ENCODE measurements at regions not wholly inside any gene's neighbourhood (a gene's known extent, or its start where the extent isn't known, plus 50 kb on each side); places are given as distances from the start of the nearest gene placed in this dataset.

DNA sequence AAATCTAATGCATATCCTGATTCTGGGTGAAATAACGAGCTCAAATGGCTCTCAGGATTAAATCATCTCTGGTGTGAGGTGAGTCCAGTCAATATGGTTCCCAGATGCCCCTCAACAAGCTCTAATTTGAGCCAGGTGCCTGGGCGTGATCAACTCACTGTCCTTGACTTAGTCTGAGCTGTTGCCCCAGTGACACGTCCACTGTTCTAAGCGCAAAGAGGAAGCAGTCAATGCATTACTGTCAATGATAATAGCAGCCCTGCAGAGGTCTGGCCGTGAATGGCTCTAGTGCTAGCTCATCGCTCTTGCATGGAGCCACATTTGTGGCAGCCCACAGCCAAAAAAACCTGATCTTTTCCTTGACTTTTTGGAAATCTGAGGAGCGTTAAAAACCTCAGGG lies 128.6 kb upstream of the EFNA5 start:
- no peak overlapping the region for H3K4me3 ChIP-seq
- ATAC-seq (ENCODE audit: insufficient read depth, low FRiP score): no peak
- H3K9me3 ChIP-seq (ENCODE audit: control insufficient read depth in 4 of 4, insufficient read depth in 3 of 4, low read length in 3 of 4): peaks cover 0 to 2% (median 0%) of the 10 kb centered on the region in 4 donors
- WGBS, 2 donors: 81 to 85% methylated on average over 7 of the region's 7 CpGs
- no peak for DNase-seq
- no peaks in the 10 kb centered on the region for H3K27me3 ChIP-seq (ENCODE audit: control insufficient read depth in 3 of 3, insufficient read depth in 3 of 3, low read length in 2 of 3)
- peaks cover 0 to 15% (median 0%) of the 10 kb centered on the region in 5 donors for H3K4me1 ChIP-seq (ENCODE audit: control insufficient read depth in 5 of 5, insufficient read depth in 5 of 5, low read length in 5 of 5)
- H3K27ac ChIP-seq (ENCODE audit: low read depth in 1 of 2, low read length in 1 of 2): no peak overlapping the region
- H3K9ac ChIP-seq (ENCODE audit: insufficient read depth in 1 of 2, low read length in 2 of 2): no peak overlapping the region
- H3K36me3 ChIP-seq (ENCODE audit: control insufficient read depth in 4 of 4, insufficient read depth in 4 of 4, low read length in 4 of 4): no peaks in the 10 kb centered on the region
- TF ChIP-seq, protein P1, sequence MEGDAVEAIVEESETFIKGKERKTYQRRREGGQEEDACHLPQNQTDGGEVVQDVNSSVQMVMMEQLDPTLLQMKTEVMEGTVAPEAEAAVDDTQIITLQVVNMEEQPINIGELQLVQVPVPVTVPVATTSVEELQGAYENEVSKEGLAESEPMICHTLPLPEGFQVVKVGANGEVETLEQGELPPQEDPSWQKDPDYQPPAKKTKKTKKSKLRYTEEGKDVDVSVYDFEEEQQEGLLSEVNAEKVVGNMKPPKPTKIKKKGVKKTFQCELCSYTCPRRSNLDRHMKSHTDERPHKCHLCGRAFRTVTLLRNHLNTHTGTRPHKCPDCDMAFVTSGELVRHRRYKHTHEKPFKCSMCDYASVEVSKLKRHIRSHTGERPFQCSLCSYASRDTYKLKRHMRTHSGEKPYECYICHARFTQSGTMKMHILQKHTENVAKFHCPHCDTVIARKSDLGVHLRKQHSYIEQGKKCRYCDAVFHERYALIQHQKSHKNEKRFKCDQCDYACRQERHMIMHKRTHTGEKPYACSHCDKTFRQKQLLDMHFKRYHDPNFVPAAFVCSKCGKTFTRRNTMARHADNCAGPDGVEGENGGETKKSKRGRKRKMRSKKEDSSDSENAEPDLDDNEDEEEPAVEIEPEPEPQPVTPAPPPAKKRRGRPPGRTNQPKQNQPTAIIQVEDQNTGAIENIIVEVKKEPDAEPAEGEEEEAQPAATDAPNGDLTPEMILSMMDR (IDR thresholded peaks at IDR 0.05; ENCODE audit: control extremely low read depth, extremely low read depth): no peak

DNA sequence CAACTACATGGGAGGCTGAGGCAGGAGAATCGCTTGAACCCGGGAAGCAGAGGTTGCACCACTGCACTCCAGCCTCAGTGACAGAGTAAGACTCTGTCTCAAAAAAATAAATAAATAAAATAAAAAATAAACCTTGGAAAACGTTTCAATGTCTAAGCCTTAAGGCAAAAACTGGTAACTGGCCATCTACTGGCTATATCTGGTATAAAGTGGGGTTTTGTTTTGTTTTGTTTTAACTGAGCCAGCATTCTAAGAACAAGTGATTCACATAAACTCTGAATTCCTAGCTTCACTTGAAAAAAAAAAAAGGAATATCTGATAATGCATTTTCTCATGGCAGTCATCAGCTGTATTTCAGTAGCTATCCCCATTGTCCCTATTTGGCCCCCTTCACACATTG lies 126.1 kb upstream of the EFNA5 start:
- H3K4me3 ChIP-seq: no peak overlapping the region

DNA sequence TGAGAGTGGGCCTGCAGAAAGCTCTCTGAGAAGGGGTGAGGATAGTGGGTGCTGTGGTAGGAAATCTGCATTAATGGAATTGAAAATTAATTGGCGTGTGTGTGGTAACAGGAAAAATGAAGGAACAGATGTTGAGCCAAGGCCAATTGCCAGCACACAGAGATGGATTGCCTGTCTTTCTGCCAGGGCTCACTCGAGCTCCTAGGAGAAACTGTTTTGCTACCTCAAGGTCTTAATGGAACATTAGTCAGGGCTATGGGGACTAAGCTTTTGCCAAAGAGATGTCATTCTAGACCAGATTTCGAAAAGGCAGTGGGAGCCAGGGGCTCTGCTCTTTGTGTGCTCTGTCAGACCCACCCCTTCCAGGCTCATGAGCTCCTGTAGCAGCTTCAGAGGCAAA lies 124.0 kb upstream of the EFNA5 start:
- 66 to 81% methylated on average over 3 of the region's 3 CpGs for WGBS, 2 donors
- Histone ChIP-seq H3K4me3 (no peak overlapping the region), H3K27me3 (ENCODE audit: control insufficient read depth in 3 of 3, insufficient read depth in 3 of 3, low read length in 2 of 3) (no peaks in the 10 kb centered on the region), H3K36me3 (ENCODE audit: control insufficient read depth in 4 of 4, insufficient read depth in 4 of 4, low read length in 4 of 4) (no peaks in the 10 kb centered on the region), H3K9me3 (ENCODE audit: control insufficient read depth in 4 of 4, insufficient read depth in 3 of 4, low read length in 3 of 4) (peaks cover 0 to 2% (median 0%) of the 10 kb centered on the region in 4 donors), H3K9ac (ENCODE audit: insufficient read depth in 1 of 2, low read length in 2 of 2) (no peak overlapping the region), H3K27ac (ENCODE audit: low read depth in 1 of 2, low read length in 1 of 2) (no peak overlapping the region), H3K4me1 (ENCODE audit: control insufficient read depth in 5 of 5, insufficient read depth in 5 of 5, low read length in 5 of 5) (peaks cover 0 to 5% (median 0%) of the 10 kb centered on the region in 5 donors)
- TF ChIP-seq, protein P1 (IDR thresholded peaks at IDR 0.05; ENCODE audit: control extremely low read depth, extremely low read depth): no peak
- DNase-seq: no peak
- ATAC-seq (ENCODE audit: insufficient read depth, low FRiP score): no peak

More for the DNA sequence above, 126.1 kb upstream of the EFNA5 start:
- DNase-seq (no peak), ATAC-seq (ENCODE audit: insufficient read depth, low FRiP score) (no peak)
- H3K36me3 ChIP-seq (ENCODE audit: control insufficient read depth in 4 of 4, insufficient read depth in 4 of 4, low read length in 4 of 4): no peaks in the 10 kb centered on the region
- TF ChIP-seq, protein P1 (IDR thresholded peaks at IDR 0.05; ENCODE audit: control extremely low read depth, extremely low read depth): no peak
- no peak overlapping the region for H3K9ac ChIP-seq (ENCODE audit: insufficient read depth in 1 of 2, low read length in 2 of 2)
- peaks cover 0 to 2% (median 0%) of the 10 kb centered on the region in 4 donors for H3K9me3 ChIP-seq (ENCODE audit: control insufficient read depth in 4 of 4, insufficient read depth in 3 of 4, low read length in 3 of 4)
- H3K27me3 ChIP-seq (ENCODE audit: control insufficient read depth in 3 of 3, insufficient read depth in 3 of 3, low read length in 2 of 3): no peaks in the 10 kb centered on the region
- peaks cover 0 to 15% (median 0%) of the 10 kb centered on the region in 5 donors for H3K4me1 ChIP-seq (ENCODE audit: control insufficient read depth in 5 of 5, insufficient read depth in 5 of 5, low read length in 5 of 5)
- no peak overlapping the region for H3K27ac ChIP-seq (ENCODE audit: low read depth in 1 of 2, low read length in 1 of 2)
- 81 to 83% methylated on average over 3 of the region's 3 CpGs for WGBS, 2 donors

DNA sequence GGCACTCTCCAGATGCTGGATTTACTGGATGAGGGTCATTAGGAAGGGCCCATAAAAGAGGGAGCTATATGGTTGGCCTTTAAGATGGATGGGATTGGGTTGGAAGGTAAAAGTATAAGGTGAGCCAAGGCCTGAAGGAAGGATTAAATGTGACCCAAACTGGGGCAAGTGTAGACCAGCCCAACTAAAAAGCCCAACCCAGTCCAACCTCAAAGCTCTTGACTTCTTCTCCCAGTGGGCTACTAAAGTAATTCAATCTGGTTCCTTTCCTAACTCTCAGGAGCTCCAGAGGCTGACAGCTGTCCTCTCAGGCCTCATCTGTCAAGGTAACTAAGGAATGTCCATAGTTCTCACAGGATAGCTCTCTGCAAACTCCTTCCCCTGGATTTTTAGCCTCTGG lies 122.2 kb upstream of the EFNA5 start:
- TF ChIP-seq, protein P1 (IDR thresholded peaks at IDR 0.05; ENCODE audit: control extremely low read depth, extremely low read depth): no peak
- H3K4me1 ChIP-seq (ENCODE audit: control insufficient read depth in 5 of 5, insufficient read depth in 5 of 5, low read length in 5 of 5): no peaks in the 10 kb centered on the region
- DNase-seq: no peak
- H3K27me3 ChIP-seq (ENCODE audit: control insufficient read depth in 3 of 3, insufficient read depth in 3 of 3, low read length in 2 of 3): no peaks in the 10 kb centered on the region
- H3K9me3 ChIP-seq (ENCODE audit: control insufficient read depth in 4 of 4, insufficient read depth in 3 of 4, low read length in 3 of 4): peaks cover 0 to 2% (median 0%) of the 10 kb centered on the region in 4 donors
- no peak overlapping the region for H3K4me3 ChIP-seq
- no peak overlapping the region for H3K9ac ChIP-seq (ENCODE audit: insufficient read depth in 1 of 2, low read length in 2 of 2)
- no peak for ATAC-seq (ENCODE audit: insufficient read depth, low FRiP score)
- H3K27ac ChIP-seq (ENCODE audit: low read depth in 1 of 2, low read length in 1 of 2): no peak overlapping the region
- no peaks in the 10 kb centered on the region for H3K36me3 ChIP-seq (ENCODE audit: control insufficient read depth in 4 of 4, insufficient read depth in 4 of 4, low read length in 4 of 4)

Measured in lung (tissue), 11 donors.